RWPE2 (cell line): ENCODE measurements at regions not wholly inside any gene's neighbourhood (a gene's known extent, or its start where the extent isn't known, plus 50 kb on each side); places are given as distances from the start of the nearest gene placed in this dataset.

Experiments
- ATAC-seq: fragments of 200-7000 bp; cut with Tn5 transposase; 3 replicates; pipeline ENCODE4 v1.9.1; 2021; ENCODE audit warnings: low read depth
- DNase-seq: peaks from one replicate; pipeline ENCODE4 v3.0.0-alpha.2; 2020; ENCODE audit warnings: low spot score
- H3K27ac ChIP-seq: fragments of 450-650 bp; 2 replicates; pipeline ENCODE4 v1.5.1; 2017; ENCODE audit warnings: mild to moderate bottlenecking; ENCODE audit not compliant: poor library complexity, severe bottlenecking
- H3K27me3 ChIP-seq: fragments of 250-450 bp; sonication (Bioruptor Pico); 2 replicates; pipeline ENCODE4 v1.5.1; 2021; ENCODE audit warnings: mild to moderate bottlenecking, moderate library complexity; ENCODE audit not compliant: insufficient read depth, poor library complexity, severe bottlenecking
- H3K36me3 ChIP-seq: fragments of 250-450 bp; sonication (Bioruptor Pico); 2 replicates; pipeline ENCODE4 v1.5.1; 2020; ENCODE audit warnings: low read depth, mild to moderate bottlenecking, moderate library complexity
- H3K4me1 ChIP-seq: fragments of 250-450 bp; sonication (Bioruptor Pico); 2 replicates; pipeline ENCODE4 v1.5.1; 2021; ENCODE audit warnings: mild to moderate bottlenecking, moderate library complexity; ENCODE audit not compliant: insufficient read depth, poor library complexity, severe bottlenecking
- H3K4me3 ChIP-seq: fragments of 250-450 bp; sonication (Bioruptor Pico); 2 replicates; pipeline ENCODE4 v1.5.1; 2021; ENCODE audit warnings: mild to moderate bottlenecking, moderate library complexity; ENCODE audit not compliant: severe bottlenecking
- H3K9me3 ChIP-seq: fragments of 250-450 bp; sonication (Bioruptor Pico); 2 replicates; pipeline ENCODE4 v1.5.1; 2021; ENCODE audit warnings: mild to moderate bottlenecking, moderate library complexity; ENCODE audit not compliant: severe bottlenecking
- CTCF ChIP-seq: fragments of 450-650 bp; IDR thresholded peaks from one replicate; pipeline ENCODE4 v1.5.1; 2017; ENCODE audit warnings: mild to moderate bottlenecking, moderate library complexity; ENCODE audit not compliant: poor library complexity, severe bottlenecking

DNA sequence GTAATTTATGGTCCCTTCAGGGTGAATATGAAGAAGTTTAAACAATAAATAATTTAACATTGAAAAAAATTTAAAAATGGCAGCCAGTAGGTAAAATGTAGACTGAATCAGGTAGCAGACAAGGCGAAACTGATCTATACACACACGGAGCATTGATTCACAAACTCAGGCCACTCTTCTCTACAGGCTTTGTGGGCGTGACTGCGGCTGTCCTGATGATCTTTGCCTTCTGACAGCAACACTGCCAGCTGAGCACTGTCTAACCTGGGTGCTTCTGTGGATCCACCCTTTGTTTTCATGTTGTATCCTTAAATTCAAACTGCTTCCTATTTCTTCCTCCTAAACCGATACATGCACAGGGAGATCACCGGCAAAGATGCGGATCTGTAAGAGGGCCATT lies 315.4 kb upstream of the ADCY2 start:
- H3K27me3 ChIP-seq = no peaks in the 10 kb centered on the region
- peak overlapping the region; percentile 13 for H3K27ac ChIP-seq
- peaks cover 10% of the 10 kb centered on the region for H3K4me1 ChIP-seq
- H3K4me3 ChIP-seq = no peak overlapping the region
- ATAC-seq (no peak), DNase-seq (no peak)
- no peaks in the 10 kb centered on the region for H3K9me3 ChIP-seq
- TF ChIP-seq CTCF = no peak
- no peaks in the 10 kb centered on the region for H3K36me3 ChIP-seq

- Histone ChIP-seq H3K4me3 (no peak overlapping the region), H3K27me3 (no peaks in the 10 kb centered on the region), H3K4me1 (no peaks in the 10 kb centered on the region), H3K36me3 (no peaks in the 10 kb centered on the region), H3K9me3 (no peaks in the 10 kb centered on the region), H3K27ac (no peak overlapping the region)
- DNase-seq (no peak), ATAC-seq (no peak)
- no peak for TF ChIP-seq CTCF
Measured at GRCh38 chr5:7087719-7088297, 308.1 kb upstream of the ADCY2 start.

GRCh38 chr5:7088849-7089248 lies 307.1 kb upstream of the ADCY2 start:
- no peaks in the 10 kb centered on the region for H3K27me3 ChIP-seq
- H3K27ac ChIP-seq = no peak overlapping the region
- no peak for TF ChIP-seq CTCF
- no peaks in the 10 kb centered on the region for H3K36me3 ChIP-seq
- ATAC-seq (no peak), DNase-seq (no peak)
- peaks cover 1% of the 10 kb centered on the region for H3K9me3 ChIP-seq
- no peaks in the 10 kb centered on the region for H3K4me1 ChIP-seq
- H3K4me3 ChIP-seq = no peak overlapping the region

DNA sequence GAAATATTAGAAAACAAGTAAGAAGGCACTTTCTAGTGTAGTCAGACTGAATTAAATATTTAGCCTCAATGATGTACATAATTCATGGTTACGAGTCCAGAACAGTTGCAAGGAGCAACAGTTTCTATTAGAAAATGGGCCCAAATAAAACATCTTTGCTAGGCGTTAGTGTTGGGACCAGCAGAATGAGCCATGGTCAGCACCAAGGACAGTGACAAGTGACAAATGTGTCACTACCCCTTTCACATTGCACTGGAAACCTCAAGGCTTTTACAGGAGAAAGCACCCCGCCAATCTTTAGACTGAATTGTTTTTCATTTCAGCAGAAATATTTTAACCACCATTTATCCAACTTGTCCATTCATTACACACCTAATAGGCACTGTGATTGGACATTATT lies 301.3 kb upstream of the ADCY2 start:
- no peak for DNase-seq
- ATAC-seq = no peak

More for the DNA sequence above, 301.3 kb upstream of the ADCY2 start:
- Histone ChIP-seq H3K4me3 (no peak overlapping the region), H3K4me1 (no peaks in the 10 kb centered on the region), H3K9me3 (peaks cover 3% of the 10 kb centered on the region), H3K27me3 (no peaks in the 10 kb centered on the region), H3K27ac (no peak overlapping the region), H3K36me3 (no peaks in the 10 kb centered on the region)
- TF ChIP-seq CTCF = no peak
